Duodenal mucosa (tissue), 2 donors: ENCODE measurements at regions not wholly inside any gene's neighbourhood (a gene's known extent, or its start where the extent isn't known, plus 50 kb on each side); places are given as distances from the start of the nearest gene placed in this dataset.
"Not testable (repeated sequence)": the region's sequence is repeated elsewhere in the genome, so short reads cannot be mapped to it uniquely, and the experiment has no call there.

Source experiments
- H3K27ac ChIP-seq: one replicate; pipeline ENCODE4 v1.7.0; 2013; ENCODE audit warnings: low read depth, low read length
- H3K27me3 ChIP-seq, 2 donors: one replicate each; pipeline ENCODE4 v1.7.0; 2013; ENCODE audit warnings: low read length in 2 of 2, control low read depth in 1 of 2; ENCODE audit not compliant: insufficient read depth in 2 of 2, control insufficient read depth in 1 of 2
- H3K36me3 ChIP-seq, 2 donors: one replicate each; pipeline ENCODE4 v1.7.0; 2013; ENCODE audit warnings: low read length in 2 of 2, control low read depth in 1 of 2; ENCODE audit not compliant: insufficient read depth in 2 of 2, control insufficient read depth in 1 of 2
- H3K4me1 ChIP-seq, 2 donors: one replicate each; pipeline ENCODE4 v1.7.0; 2013; ENCODE audit warnings: low read length in 2 of 2, control low read depth in 1 of 2; ENCODE audit not compliant: insufficient read depth in 2 of 2, control insufficient read depth in 1 of 2
- H3K4me3 ChIP-seq, 2 donors: one replicate each; pipeline ENCODE4 v1.7.0; 2013; ENCODE audit warnings: low read length in 2 of 2, low read depth in 1 of 2
- H3K9ac ChIP-seq, 2 donors: one replicate each; pipeline ENCODE4 v1.7.0; 2013; ENCODE audit warnings: low read length in 2 of 2, low read depth in 1 of 2
- H3K9me3 ChIP-seq, 2 donors: one replicate each; pipeline ENCODE4 v1.7.0; 2013; ENCODE audit warnings: low read length in 2 of 2, control low read depth in 1 of 2; ENCODE audit not compliant: control insufficient read depth in 1 of 2

- Histone ChIP-seq H3K27ac (no peak overlapping the region), H3K27me3 (peaks cover 0 to 7% of the 10 kb centered on the region in 2 donors), H3K9me3 (no peaks in the 10 kb centered on the region), H3K4me3 (no peak overlapping the region), H3K4me1 (no peaks in the 10 kb centered on the region), H3K9ac (no peak overlapping the region), H3K36me3 (no peaks in the 10 kb centered on the region)
These were observed 182.7 kb downstream of the RPIA start for GRCh38 chr2:88874063-88874657.

GRCh38 chr2:88875736-88876135 is 184.3 kb downstream of the RPIA start:
- no peaks in the 10 kb centered on the region for H3K4me1 ChIP-seq
- no peak overlapping the region for H3K4me3 ChIP-seq
- no peaks in the 10 kb centered on the region for H3K36me3 ChIP-seq
- peaks cover 0 to 7% of the 10 kb centered on the region in 2 donors for H3K27me3 ChIP-seq
- H3K9me3 ChIP-seq: no peaks in the 10 kb centered on the region
- no peak overlapping the region for H3K27ac ChIP-seq
- no peak overlapping the region for H3K9ac ChIP-seq

- no peak overlapping the region for H3K9ac ChIP-seq
- no peak overlapping the region for H3K4me3 ChIP-seq
- no peak overlapping the region for H3K27ac ChIP-seq
- peaks cover 0 to 7% of the 10 kb centered on the region in 2 donors for H3K27me3 ChIP-seq
- no peaks in the 10 kb centered on the region for H3K9me3 ChIP-seq
- no peaks in the 10 kb centered on the region for H3K4me1 ChIP-seq
- no peaks in the 10 kb centered on the region for H3K36me3 ChIP-seq
These were observed 189.0 kb downstream of the RPIA start for GRCh38 chr2:88880441-88880953.

- Histone ChIP-seq H3K27ac (no peak overlapping the region), H3K4me1 (no peaks in the 10 kb centered on the region)
These were observed 193.8 kb downstream of the RPIA start for GRCh38 chr2:88885275-88885674.

GRCh38 chr2:88885679-88886416 is 194.4 kb downstream of the RPIA start:
- Histone ChIP-seq H3K4me1 (no peaks in the 10 kb centered on the region), H3K36me3 (no peaks in the 10 kb centered on the region), H3K27ac (no peak overlapping the region), H3K4me3 (no peak overlapping the region), H3K27me3 (no peaks in the 10 kb centered on the region), H3K9ac (no peak overlapping the region), H3K9me3 (no peaks in the 10 kb centered on the region)

More at GRCh38 chr2:88885275-88885674, 193.8 kb downstream of the RPIA start:
- Histone ChIP-seq H3K27me3 (no peaks in the 10 kb centered on the region), H3K9me3 (no peaks in the 10 kb centered on the region), H3K9ac (no peak overlapping the region), H3K36me3 (no peaks in the 10 kb centered on the region), H3K4me3 (no peak overlapping the region)

- H3K27me3 ChIP-seq, H3K4me3 ChIP-seq, H3K27ac ChIP-seq, H3K9me3 ChIP-seq, H3K9ac ChIP-seq, H3K4me1 ChIP-seq, H3K36me3 ChIP-seq: not testable (repeated sequence)
These were observed 196.0 kb downstream of the RPIA start for GRCh38 chr2:88887466-88887865.

GRCh38 chr2:88892207-88892606 is 200.7 kb downstream of the RPIA start:
- H3K36me3 ChIP-seq: no peaks in the 10 kb centered on the region
- H3K4me3 ChIP-seq: no peak overlapping the region
- no peaks in the 10 kb centered on the region for H3K4me1 ChIP-seq
- H3K27me3 ChIP-seq: no peaks in the 10 kb centered on the region
- H3K9ac ChIP-seq: no peak overlapping the region
- H3K27ac ChIP-seq: no peak overlapping the region
- H3K9me3 ChIP-seq: no peaks in the 10 kb centered on the region

GRCh38 chr2:88892788-88893187 is 201.3 kb downstream of the RPIA start:
- Histone ChIP-seq H3K4me3 (no peak overlapping the region), H3K9me3 (no peaks in the 10 kb centered on the region), H3K27me3 (no peaks in the 10 kb centered on the region), H3K27ac (no peak overlapping the region), H3K4me1 (no peaks in the 10 kb centered on the region), H3K9ac (no peak overlapping the region), H3K36me3 (no peaks in the 10 kb centered on the region)

GRCh38 chr2:88896971-88897370 is 205.5 kb downstream of the RPIA start:
- H3K4me1 ChIP-seq: no peaks in the 10 kb centered on the region
- no peaks in the 10 kb centered on the region for H3K27me3 ChIP-seq
- H3K27ac ChIP-seq: no peak overlapping the region
- H3K36me3 ChIP-seq: no peaks in the 10 kb centered on the region
- H3K4me3 ChIP-seq: no peak overlapping the region
- H3K9ac ChIP-seq: no peak overlapping the region
- H3K9me3 ChIP-seq: no peaks in the 10 kb centered on the region

GRCh38 chr2:88897715-88898114 is 206.2 kb downstream of the RPIA start:
- H3K36me3 ChIP-seq: no peaks in the 10 kb centered on the region
- H3K9ac ChIP-seq: no peak overlapping the region
- H3K4me1 ChIP-seq: no peaks in the 10 kb centered on the region
- no peak overlapping the region for H3K4me3 ChIP-seq
- no peaks in the 10 kb centered on the region for H3K27me3 ChIP-seq
- H3K9me3 ChIP-seq: no peaks in the 10 kb centered on the region
- no peak overlapping the region for H3K27ac ChIP-seq
